PC-9 (cell line): ENCODE measurements at regions not wholly inside any gene's neighbourhood (a gene's known extent, or its start where the extent isn't known, plus 50 kb on each side); places are given as distances from the start of the nearest gene placed in this dataset.

Source experiments
- CTCF ChIP-seq: fragments of 200-600 bp; sonication (generic); conservative IDR thresholded peaks from 2 replicates; pipeline ENCODE4 v1.6.1; 2017; ENCODE audit warnings: mixed run types, antibody characterized with exemption, mild to moderate bottlenecking, moderate library complexity
- EZH2 ChIP-seq: fragments of 200-600 bp; sonication (generic); IDR thresholded peaks from 2 replicates; pipeline ENCODE4 v1.8.0; 2017; ENCODE audit warnings: antibody characterized with exemption, low read depth

- TF ChIP-seq EZH2, result no peak
- TF ChIP-seq CTCF, result no peak
Observed at GRCh38 chr3:146658841-146659240, 53.7 kb upstream of the PLSCR5 start.
